GM10266 (cell line): ENCODE measurements at regions not wholly inside any gene's neighbourhood (a gene's known extent, or its start where the extent isn't known, plus 50 kb on each side); places are given as distances from the start of the nearest gene placed in this dataset.
A peak's percentile ranks its signal among the peaks of the same experiment; 100 is the strongest.

Experiments
- DNase-seq: peaks from one replicate; pipeline ENCODE4 v3.0.0; 2012; ENCODE audit errors: extremely low spot score
- TF ChIP-seq, protein P1 (sequence below): IDR thresholded peaks from 2 replicates; pipeline ENCODE4 v1.5.1; 2012; ENCODE audit warnings: mild to moderate bottlenecking, low read depth; ENCODE audit not compliant: control insufficient read depth, insufficient read depth; ENCODE audit errors: missing control alignments

DNA sequence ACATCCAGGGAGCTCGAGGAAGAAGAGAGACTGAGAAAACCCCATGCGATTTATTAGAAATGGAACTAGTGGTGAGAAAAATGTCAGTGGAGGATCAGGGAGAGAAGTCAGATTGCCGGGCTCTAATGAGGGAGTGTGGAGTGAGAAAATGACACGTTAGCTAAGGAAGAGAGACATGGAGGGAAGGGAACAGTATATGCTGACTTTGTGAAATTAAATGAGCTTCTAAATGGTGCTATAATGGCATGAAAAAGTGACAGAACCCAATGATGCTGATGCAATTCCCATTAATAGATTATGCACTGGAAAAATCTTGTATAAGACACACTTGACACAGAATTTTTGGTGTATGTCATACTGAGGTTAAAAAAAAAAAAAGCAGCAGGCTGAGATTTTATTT, 112.6 kb downstream of the HSPH1 start:
- DNase-seq: no peak
- TF ChIP-seq, protein P1, sequence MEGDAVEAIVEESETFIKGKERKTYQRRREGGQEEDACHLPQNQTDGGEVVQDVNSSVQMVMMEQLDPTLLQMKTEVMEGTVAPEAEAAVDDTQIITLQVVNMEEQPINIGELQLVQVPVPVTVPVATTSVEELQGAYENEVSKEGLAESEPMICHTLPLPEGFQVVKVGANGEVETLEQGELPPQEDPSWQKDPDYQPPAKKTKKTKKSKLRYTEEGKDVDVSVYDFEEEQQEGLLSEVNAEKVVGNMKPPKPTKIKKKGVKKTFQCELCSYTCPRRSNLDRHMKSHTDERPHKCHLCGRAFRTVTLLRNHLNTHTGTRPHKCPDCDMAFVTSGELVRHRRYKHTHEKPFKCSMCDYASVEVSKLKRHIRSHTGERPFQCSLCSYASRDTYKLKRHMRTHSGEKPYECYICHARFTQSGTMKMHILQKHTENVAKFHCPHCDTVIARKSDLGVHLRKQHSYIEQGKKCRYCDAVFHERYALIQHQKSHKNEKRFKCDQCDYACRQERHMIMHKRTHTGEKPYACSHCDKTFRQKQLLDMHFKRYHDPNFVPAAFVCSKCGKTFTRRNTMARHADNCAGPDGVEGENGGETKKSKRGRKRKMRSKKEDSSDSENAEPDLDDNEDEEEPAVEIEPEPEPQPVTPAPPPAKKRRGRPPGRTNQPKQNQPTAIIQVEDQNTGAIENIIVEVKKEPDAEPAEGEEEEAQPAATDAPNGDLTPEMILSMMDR: no peak

DNA sequence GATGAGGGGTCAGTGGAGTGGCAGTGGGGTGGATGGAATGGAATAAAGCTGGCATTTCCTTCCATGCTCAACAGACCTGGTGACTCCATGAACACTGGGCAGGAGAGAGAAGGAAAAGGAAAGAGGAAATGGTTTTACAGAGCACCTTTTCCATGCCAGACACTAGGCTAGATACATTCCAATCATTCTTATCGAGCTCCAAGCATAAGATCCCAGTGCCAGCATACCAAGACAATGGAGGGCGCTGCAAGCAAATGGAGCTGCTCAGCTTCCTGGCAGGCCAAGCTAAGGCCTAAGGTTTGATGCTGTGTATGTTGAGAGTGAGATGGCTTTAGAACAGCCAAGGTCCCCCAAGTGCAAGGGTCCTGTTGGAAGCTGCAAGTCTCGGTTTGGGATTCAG, 113.2 kb downstream of the HSPH1 start:
- TF ChIP-seq, protein P1: no peak
- no peak for DNase-seq

- no peak for DNase-seq
Measured at GRCh38 chr13:31046711-31047279, 114.3 kb downstream of the TEX26 start.

GRCh38 chr13:31045286-31046081, 113.0 kb downstream of the TEX26 start:
- TF ChIP-seq, protein P1: no peak
- no peak for DNase-seq

More at GRCh38 chr13:31046711-31047279, 114.3 kb downstream of the TEX26 start:
- TF ChIP-seq, protein P1: no peak

GRCh38 chr13:31044364-31045285, 112.2 kb downstream of the TEX26 start:
- peak; percentile 79 for DNase-seq
- TF ChIP-seq, protein P1: peak; percentile 95

GRCh38 chr13:31043957-31044356, 111.5 kb downstream of the TEX26 start:
- DNase-seq: no peak
- TF ChIP-seq, protein P1: peak; percentile 37
